Endothelial cell (in vitro differentiated cells): ENCODE measurements at regions not wholly inside any gene's neighbourhood (a gene's known extent, or its start where the extent isn't known, plus 50 kb on each side); places are given as distances from the start of the nearest gene placed in this dataset.
"Not testable (repeated sequence)": the region's sequence is repeated elsewhere in the genome, so short reads cannot be mapped to it uniquely, and the experiment has no call there.

ENCODE experiments used
- DNase-seq: peaks from one replicate; pipeline ENCODE4 v3.0.0; 2021; ENCODE audit warnings: low spot score
- H3K27ac Mint-ChIP-seq: one replicate; pipeline ENCODE4 v1.8.0; 2021; ENCODE audit warnings: mixed read lengths, inconsistent platforms; ENCODE audit not compliant: unreplicated experiment
- H3K27me3 Mint-ChIP-seq: one replicate; pipeline ENCODE4 v1.8.0; 2021; ENCODE audit warnings: mild to moderate bottlenecking, moderate library complexity, mixed read lengths, inconsistent platforms; ENCODE audit not compliant: unreplicated experiment
- H3K36me3 Mint-ChIP-seq: one replicate; pipeline ENCODE4 v1.8.0; 2021; ENCODE audit warnings: mild to moderate bottlenecking, low read depth, mixed read lengths, inconsistent platforms; ENCODE audit not compliant: unreplicated experiment
- H3K4me1 Mint-ChIP-seq: one replicate; pipeline ENCODE4 v1.8.0; 2021; ENCODE audit warnings: mild to moderate bottlenecking, mixed read lengths, inconsistent platforms; ENCODE audit not compliant: unreplicated experiment
- H3K4me3 Mint-ChIP-seq: one replicate; pipeline ENCODE4 v1.8.0; 2021; ENCODE audit warnings: mild to moderate bottlenecking, mixed read lengths, inconsistent platforms; ENCODE audit not compliant: unreplicated experiment
- H3K9me3 Mint-ChIP-seq: one replicate; pipeline ENCODE4 v1.8.0; 2021; ENCODE audit warnings: mixed read lengths, inconsistent platforms; ENCODE audit not compliant: unreplicated experiment
- TF ChIP-seq, protein P1 (sequence below): fragments of 200-600 bp; sonication (generic); IDR thresholded peaks from one replicate; pipeline ENCODE4 v1.5.0; 2021; ENCODE audit warnings: antibody characterized with exemption; ENCODE audit not compliant: unreplicated experiment

DNA sequence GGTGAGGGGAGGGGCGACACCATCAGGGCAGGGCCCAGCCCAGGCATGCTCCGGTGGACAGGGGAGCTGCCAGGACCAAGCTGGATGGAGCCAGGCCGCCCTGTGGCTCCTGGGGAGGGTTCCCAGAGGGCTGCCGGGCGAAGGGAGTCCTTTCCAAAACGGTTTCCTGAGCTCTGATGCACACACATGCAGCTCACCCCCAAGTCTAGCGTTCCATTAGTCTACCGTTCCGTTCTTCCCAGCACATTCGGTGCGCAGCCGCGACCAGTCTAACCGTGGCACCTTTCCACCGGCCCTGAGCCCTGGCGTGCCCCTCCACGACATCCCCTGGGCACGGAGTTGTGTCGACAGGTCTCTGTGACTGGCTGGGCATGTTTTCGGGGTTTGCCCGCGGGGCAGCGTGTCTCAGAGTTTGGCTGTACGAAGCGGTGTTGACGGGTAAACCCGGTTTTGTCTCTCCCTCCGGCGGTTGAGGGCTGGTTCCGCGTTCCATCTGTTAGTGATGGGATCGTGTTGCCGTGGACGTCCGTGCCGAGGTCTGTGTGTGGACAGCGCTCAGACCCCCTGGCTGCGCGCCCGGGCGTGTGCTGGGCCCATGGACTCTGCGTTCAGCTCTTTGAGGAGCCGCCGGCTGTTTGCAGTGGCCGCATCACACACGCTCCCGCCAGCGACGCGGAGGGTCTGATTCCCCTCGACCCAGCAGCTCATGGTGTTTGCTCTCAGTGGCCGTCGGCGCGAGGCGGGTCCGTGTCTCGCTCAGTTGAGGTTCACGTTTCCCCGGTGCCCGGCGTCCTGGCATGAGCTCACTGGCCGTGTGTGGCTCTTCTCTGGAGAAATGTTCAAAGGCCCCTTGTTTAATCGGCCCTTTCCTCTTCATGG is 121.2 kb downstream of the IGLL1 start:
- Mint-ChIP-seq H3K27me3 (no peaks in the 10 kb centered on the region), H3K4me1 (peaks cover 8% of the 10 kb centered on the region), H3K27ac (no peak overlapping the region), H3K36me3 (no peaks in the 10 kb centered on the region), H3K9me3 (no peaks in the 10 kb centered on the region), H3K4me3 (no peak overlapping the region)
- TF ChIP-seq, protein P1, sequence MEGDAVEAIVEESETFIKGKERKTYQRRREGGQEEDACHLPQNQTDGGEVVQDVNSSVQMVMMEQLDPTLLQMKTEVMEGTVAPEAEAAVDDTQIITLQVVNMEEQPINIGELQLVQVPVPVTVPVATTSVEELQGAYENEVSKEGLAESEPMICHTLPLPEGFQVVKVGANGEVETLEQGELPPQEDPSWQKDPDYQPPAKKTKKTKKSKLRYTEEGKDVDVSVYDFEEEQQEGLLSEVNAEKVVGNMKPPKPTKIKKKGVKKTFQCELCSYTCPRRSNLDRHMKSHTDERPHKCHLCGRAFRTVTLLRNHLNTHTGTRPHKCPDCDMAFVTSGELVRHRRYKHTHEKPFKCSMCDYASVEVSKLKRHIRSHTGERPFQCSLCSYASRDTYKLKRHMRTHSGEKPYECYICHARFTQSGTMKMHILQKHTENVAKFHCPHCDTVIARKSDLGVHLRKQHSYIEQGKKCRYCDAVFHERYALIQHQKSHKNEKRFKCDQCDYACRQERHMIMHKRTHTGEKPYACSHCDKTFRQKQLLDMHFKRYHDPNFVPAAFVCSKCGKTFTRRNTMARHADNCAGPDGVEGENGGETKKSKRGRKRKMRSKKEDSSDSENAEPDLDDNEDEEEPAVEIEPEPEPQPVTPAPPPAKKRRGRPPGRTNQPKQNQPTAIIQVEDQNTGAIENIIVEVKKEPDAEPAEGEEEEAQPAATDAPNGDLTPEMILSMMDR: no peak
- no peak for DNase-seq

DNA sequence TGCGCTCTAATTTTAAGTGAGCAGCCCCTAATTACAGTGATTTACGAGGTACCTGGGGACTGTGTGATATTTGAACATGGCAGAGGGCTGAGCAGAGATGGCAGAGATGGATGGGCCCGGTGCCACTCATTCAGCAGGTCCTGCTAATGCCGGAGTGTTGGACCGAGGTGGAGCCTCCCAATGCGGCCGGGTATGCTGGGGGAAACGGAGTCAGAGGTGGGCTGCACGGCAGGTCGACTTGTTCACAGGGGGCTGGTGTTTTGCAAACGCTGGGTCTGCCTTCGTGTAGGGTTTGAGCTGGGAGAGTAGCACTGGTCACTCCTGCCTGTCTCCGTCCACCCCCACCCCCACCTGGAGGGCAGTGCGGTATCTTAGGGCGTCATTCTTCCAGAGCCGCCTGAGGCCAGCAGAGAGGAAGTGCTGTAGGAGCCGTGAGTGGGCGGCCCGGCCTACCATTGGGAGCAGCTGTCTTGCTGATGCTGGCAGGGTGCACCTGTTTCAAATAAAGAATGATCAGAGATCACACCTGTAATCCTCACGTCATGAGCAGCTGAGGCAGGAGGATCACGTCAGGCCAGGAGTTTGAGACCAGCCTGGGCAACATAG is 122.6 kb downstream of the IGLL1 start:
- H3K4me1 Mint-ChIP-seq: peaks cover 8% of the 10 kb centered on the region
- DNase-seq: no peak
- H3K27me3 Mint-ChIP-seq: no peaks in the 10 kb centered on the region
- no peaks in the 10 kb centered on the region for H3K9me3 Mint-ChIP-seq
- no peak overlapping the region for H3K27ac Mint-ChIP-seq
- H3K4me3 Mint-ChIP-seq: no peak overlapping the region
- TF ChIP-seq, protein P1: no peak
- H3K36me3 Mint-ChIP-seq: no peaks in the 10 kb centered on the region

DNA sequence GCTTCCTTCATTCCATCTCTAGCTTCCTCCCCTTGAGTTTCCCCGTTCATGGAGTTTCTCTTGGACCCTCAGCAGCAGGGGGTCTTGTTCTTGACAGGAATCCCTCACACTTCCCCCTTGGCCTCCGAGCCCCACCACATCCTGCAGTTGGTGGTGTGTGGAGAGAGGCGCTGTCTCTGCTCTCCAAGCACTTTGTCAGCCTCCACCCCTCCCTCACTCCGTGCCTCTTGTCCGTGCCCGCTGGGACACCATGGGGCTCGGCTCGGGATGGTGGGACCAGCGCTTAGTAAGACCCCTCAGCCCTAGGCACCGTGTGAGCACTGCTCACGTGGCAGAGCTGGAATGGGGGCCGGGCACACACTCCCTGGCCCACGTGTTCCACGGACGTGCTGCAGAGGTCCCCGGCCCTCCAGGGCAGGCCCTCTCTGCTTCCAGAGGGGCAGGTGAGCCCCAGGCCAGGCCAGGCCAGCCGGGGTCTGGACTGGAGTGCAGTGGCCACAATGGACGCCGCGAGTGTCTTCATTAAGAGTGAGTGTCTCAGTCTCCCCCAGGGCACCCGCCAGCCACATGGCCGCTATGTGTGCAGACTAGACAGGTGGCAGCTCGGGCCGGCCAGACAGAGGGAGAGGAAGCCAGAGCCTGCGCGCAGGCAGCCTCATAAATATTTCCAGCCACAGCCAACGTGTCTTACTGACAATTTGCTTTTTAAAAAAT is 123.3 kb downstream of the IGLL1 start:
- H3K9me3 Mint-ChIP-seq, H3K27me3 Mint-ChIP-seq, H3K4me3 Mint-ChIP-seq, H3K27ac Mint-ChIP-seq, DNase-seq, H3K36me3 Mint-ChIP-seq, H3K4me1 Mint-ChIP-seq: not testable (repeated sequence)

DNA sequence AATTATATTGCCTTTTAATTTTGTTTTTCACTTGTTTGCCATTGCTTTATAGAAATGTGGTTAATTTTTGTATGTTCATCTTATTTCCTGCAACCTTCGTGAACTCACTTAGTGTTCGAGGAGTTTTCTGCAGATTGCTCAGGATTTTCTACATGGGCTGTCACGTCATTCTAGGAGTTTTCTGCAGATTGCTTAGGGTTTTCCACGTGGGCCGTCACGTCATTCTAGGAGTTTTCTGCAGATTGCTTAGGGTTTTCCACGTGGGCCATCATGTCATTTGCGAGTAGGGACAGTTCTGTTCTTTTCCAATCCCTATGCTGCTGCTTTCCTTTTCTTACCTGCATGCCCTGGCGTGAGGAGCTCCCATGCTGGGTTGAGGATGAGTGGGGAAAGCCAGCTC is 125.7 kb downstream of the IGLL1 start:
- not testable (repeated sequence) for DNase-seq, H3K27ac Mint-ChIP-seq, H3K36me3 Mint-ChIP-seq, H3K27me3 Mint-ChIP-seq, H3K4me3 Mint-ChIP-seq, H3K4me1 Mint-ChIP-seq, H3K9me3 Mint-ChIP-seq

DNA sequence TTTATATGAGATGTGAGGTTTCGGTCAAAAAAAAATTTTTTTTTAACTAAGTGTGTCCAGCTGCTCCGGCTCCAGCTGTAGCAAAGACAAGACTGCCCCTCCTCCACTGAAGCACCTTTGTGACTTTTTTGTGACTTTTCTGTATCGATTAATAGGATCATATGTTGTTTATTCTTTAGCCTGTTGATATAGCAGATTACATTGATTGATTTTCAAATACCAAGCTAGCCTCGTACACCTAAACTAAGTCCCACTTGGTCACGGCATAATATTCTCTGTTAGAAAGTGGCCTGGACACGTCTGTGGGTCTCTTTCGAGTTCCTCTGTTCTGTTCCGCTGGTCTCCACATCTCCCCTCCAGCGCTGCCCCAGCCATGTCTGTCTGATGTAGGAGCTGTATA is 126.8 kb downstream of the IGLL1 start:
- H3K27me3 Mint-ChIP-seq: no peaks in the 10 kb centered on the region
- H3K27ac Mint-ChIP-seq: no peak overlapping the region
- no peaks in the 10 kb centered on the region for H3K36me3 Mint-ChIP-seq
- no peak overlapping the region for H3K4me3 Mint-ChIP-seq
- TF ChIP-seq, protein P1: no peak
- no peak for DNase-seq
- H3K4me1 Mint-ChIP-seq: peaks cover 8% of the 10 kb centered on the region
- H3K9me3 Mint-ChIP-seq: no peaks in the 10 kb centered on the region
